Left renal pelvis (tissue), 4 donors: ENCODE measurements at regions not wholly inside any gene's neighbourhood (a gene's known extent, or its start where the extent isn't known, plus 50 kb on each side); places are given as distances from the start of the nearest gene placed in this dataset.
"Not testable (repeated sequence)": the region's sequence is repeated elsewhere in the genome, so short reads cannot be mapped to it uniquely, and the experiment has no call there.

Experiments used
- DNase-seq, 4 donors: peaks; one replicate each; pipeline ENCODE4 v3.0.0-alpha.2; 2013; ENCODE audit warnings: low read depth in 4 of 4, low spot score in 3 of 4

- no peak for DNase-seq
These were observed 829.3 kb upstream of the CITED2 start for GRCh38 chr6:140203661-140204147.

GRCh38 chr6:140202964-140203515 lies 828.6 kb upstream of the CITED2 start:
- no peak for DNase-seq

GRCh38 chr6:140201787-140202458 lies 827.5 kb upstream of the CITED2 start:
- DNase-seq = no peak

- no peak for DNase-seq
These were observed 818.8 kb upstream of the CITED2 start for GRCh38 chr6:140193269-140193668.

- no peak for DNase-seq
These were observed 817.6 kb upstream of the CITED2 start for GRCh38 chr6:140192018-140192417.

- DNase-seq = not testable (repeated sequence)
These were observed 814.8 kb upstream of the CITED2 start for GRCh38 chr6:140189263-140189662.

GRCh38 chr6:140185991-140186390 lies 811.5 kb upstream of the CITED2 start:
- DNase-seq = no peak

- no peak for DNase-seq
These were observed 809.4 kb upstream of the CITED2 start for GRCh38 chr6:140183881-140184280.

- no peak for DNase-seq
These were observed 808.4 kb upstream of the CITED2 start for GRCh38 chr6:140182821-140183220.

GRCh38 chr6:140181876-140182275 lies 807.4 kb upstream of the CITED2 start:
- DNase-seq = no peak

- no peak for DNase-seq
These were observed 805.9 kb upstream of the CITED2 start for GRCh38 chr6:140180306-140180705.

- no peak for DNase-seq
These were observed 804.5 kb upstream of the CITED2 start for GRCh38 chr6:140178935-140179334.

GRCh38 chr6:140178520-140178919 lies 804.1 kb upstream of the CITED2 start:
- DNase-seq = no peak

GRCh38 chr6:140176306-140176705 lies 801.9 kb upstream of the CITED2 start:
- no peak for DNase-seq

- no peak for DNase-seq
These were observed 801.0 kb upstream of the CITED2 start for GRCh38 chr6:140175486-140175885.

- no peak for DNase-seq
These were observed 800.1 kb upstream of the CITED2 start for GRCh38 chr6:140174524-140174923.

GRCh38 chr6:140168365-140168764 lies 793.9 kb upstream of the CITED2 start:
- no peak for DNase-seq

- no peak for DNase-seq
These were observed 786.5 kb upstream of the CITED2 start for GRCh38 chr6:140160909-140161308.

GRCh38 chr6:140160494-140160893 lies 786.0 kb upstream of the CITED2 start:
- no peak for DNase-seq

GRCh38 chr6:140156131-140156530 lies 781.7 kb upstream of the CITED2 start:
- no peak for DNase-seq

GRCh38 chr6:140155451-140156126 lies 781.1 kb upstream of the CITED2 start:
- DNase-seq = no peak

GRCh38 chr6:140153703-140154102 lies 779.3 kb upstream of the CITED2 start:
- DNase-seq = no peak
